ENCODE measurements at regions not wholly inside any gene's neighbourhood (a gene's known extent, or its start where the extent isn't known, plus 50 kb on each side); places are given as distances from the start of the nearest gene placed in this dataset.

- DNase-seq (ENCODE audit: extremely low read depth, low read depth) = no peak
- no peak for TF ChIP-seq CTCF (IDR thresholded peaks at IDR 0.05; ENCODE audit: low read depth, low read length)
These were observed 112.5 kb upstream of the MAP9 start for GRCh38 chr4:155489271-155489670.

GRCh38 chr4:155488691-155489090, 111.9 kb upstream of the MAP9 start:
- no peak for TF ChIP-seq CTCF (IDR thresholded peaks at IDR 0.05; ENCODE audit: low read depth, low read length)

GRCh38 chr4:155487210-155487609, 110.4 kb upstream of the MAP9 start:
- TF ChIP-seq CTCF (IDR thresholded peaks at IDR 0.05; ENCODE audit: low read depth, low read length) = no peak
- DNase-seq (ENCODE audit: extremely low read depth, low read depth) = no peak

More at GRCh38 chr4:155488691-155489090, 111.9 kb upstream of the MAP9 start:
- no peak for DNase-seq (ENCODE audit: extremely low read depth, low read depth)

- no peak for TF ChIP-seq CTCF (IDR thresholded peaks at IDR 0.05; ENCODE audit: low read depth, low read length)
- no peak for DNase-seq (ENCODE audit: extremely low read depth, low read depth)
These were observed 104.4 kb upstream of the MAP9 start for GRCh38 chr4:155481150-155481549.

- no peak for DNase-seq (ENCODE audit: extremely low read depth, low read depth)
- no peak for TF ChIP-seq CTCF (IDR thresholded peaks at IDR 0.05; ENCODE audit: low read depth, low read length)
These were observed 103.1 kb upstream of the MAP9 start for GRCh38 chr4:155479835-155480234.

GRCh38 chr4:155478336-155478835, 101.6 kb upstream of the MAP9 start:
- TF ChIP-seq CTCF (IDR thresholded peaks at IDR 0.05; ENCODE audit: low read depth, low read length) = no peak
- DNase-seq (ENCODE audit: extremely low read depth, low read depth) = no peak

- no peak for DNase-seq (ENCODE audit: extremely low read depth, low read depth)
- TF ChIP-seq CTCF (IDR thresholded peaks at IDR 0.05; ENCODE audit: low read depth, low read length) = no peak
These were observed 98.0 kb upstream of the MAP9 start for GRCh38 chr4:155474758-155475157.
